HepG2 (cell line): ENCODE measurements at regions not wholly inside any gene's neighbourhood (a gene's known extent, or its start where the extent isn't known, plus 50 kb on each side); places are given as distances from the start of the nearest gene placed in this dataset.

Source experiments
- ATAC-seq: fragments of 200-7000 bp; cut with Tn5 transposase; 3 replicates; pipeline ENCODE4 v1.9.1; 2020; ENCODE audit warnings: mild to moderate bottlenecking, moderate library complexity
- BruUV-seq: library from RNA; stranded (reverse); fragments of 400-500 nt; replicated peaks from 2 replicates; lab custom pipeline; 2021; lab: Mats Ljungman, UMichigan
- CTCF ChIA-PET: fragments of 300-600 bp; formaldehyde crosslinking; extraction: SDS; loops from one replicate; lab custom pipeline; 2021; ENCODE audit warnings: low total read pairs, inconsistent platforms, low intra/inter-chr PET ratio; lab: Yijun Ruan, JAX
- POLR2A ChIA-PET: fragments of 350-600 bp; sonication (Branson Sonifier 250); formaldehyde crosslinking; loops from one replicate; lab custom pipeline; 2020; ENCODE audit warnings: antibody characterized with exemption, inconsistent platforms; lab: Yijun Ruan, JAX
- DNase-seq: peaks from one replicate; pipeline ENCODE4 v3.0.0-alpha.2; 2015; ENCODE audit warnings: low spot score
- FAIRE-seq: peaks from 3 replicates; lab custom pipeline; 2011; peaks lifted over from hg19 to GRCh38; lab: Jason Lieb, UNC
- H2AFZ ChIP-seq: one replicate; pipeline ENCODE4 v1.6.1; 2011; ENCODE audit warnings: low read length, inconsistent platforms
- H3K27ac ChIP-seq: fragments of 300-600 bp; 3 replicates; pipeline ENCODE4 v1.8.0; 2011; ENCODE audit warnings: mixed run types, mild to moderate bottlenecking, mixed read lengths, low read length, inconsistent platforms; ENCODE audit not compliant: insufficient read depth; ENCODE audit errors: extremely low read length
- H3K27me3 ChIP-seq, 2 experiments: fragments of 200-600 bp in 1 of 2; 2 replicates in 1 of 2; 3 replicates in 1 of 2; pipeline versions ENCODE4 v1.6.0 to v1.8.0; 2011; ENCODE audit warnings: low read length in 2 of 2, mild to moderate bottlenecking in 2 of 2, moderate library complexity in 2 of 2, inconsistent platforms in 1 of 2; ENCODE audit not compliant: insufficient read depth in 2 of 2, control insufficient read depth in 1 of 2
- H3K36me3 ChIP-seq, 2 experiments: fragments of 200-600 bp in 1 of 2; replicated peaks in 1 of 2; 2 replicates in 1 of 2; 3 replicates in 1 of 2; pipeline versions ENCODE4 v1.5.1 to v1.8.0; 2011; ENCODE audit warnings: low read length in 2 of 2, inconsistent platforms in 1 of 2; ENCODE audit not compliant: insufficient read depth in 2 of 2, control insufficient read depth in 1 of 2
- H3K4me1 ChIP-seq: 2 replicates; pipeline ENCODE4 v1.5.1; 2012; ENCODE audit warnings: low read length, inconsistent platforms; ENCODE audit not compliant: insufficient read depth
- H3K4me2 ChIP-seq: 2 replicates; pipeline ENCODE4 v1.6.0; 2011; ENCODE audit warnings: low read depth, low read length, inconsistent platforms
- H3K4me3 ChIP-seq, 3 experiments: fragments of 200-600 bp in 1 of 3; sonication (generic), shearing (Covaris generic) in 1 of 3; replicated peaks in 1 of 3; 2 replicates each; pipeline ENCODE4 v1.5.1; 2011 to 2016; ENCODE audit warnings: low read length in 3 of 3, inconsistent platforms in 2 of 3, low read depth in 2 of 3, mild to moderate bottlenecking in 2 of 3, control low read depth in 1 of 3, mixed read lengths in 1 of 3; ENCODE audit not compliant: insufficient read depth in 1 of 3
- H3K79me2 ChIP-seq: one replicate; pipeline ENCODE4 v1.6.1; 2011; ENCODE audit warnings: low read length, inconsistent platforms; ENCODE audit not compliant: insufficient read depth
- H3K9ac ChIP-seq: 2 replicates; pipeline ENCODE4 v1.6.0; 2011; ENCODE audit warnings: mild to moderate bottlenecking, low read depth, low read length, inconsistent platforms; ENCODE audit not compliant: insufficient read depth
- H3K9me3 ChIP-seq: 2 replicates; pipeline ENCODE4 v1.5.1; 2012; ENCODE audit warnings: mild to moderate bottlenecking, low read length
- H4K20me1 ChIP-seq: 2 replicates; pipeline ENCODE4 v1.6.0; 2011; ENCODE audit warnings: inconsistent platforms, mild to moderate bottlenecking, low read length, moderate library complexity; ENCODE audit not compliant: insufficient read depth
- KLF13 ChIP-seq: sonication (generic); formaldehyde crosslinking; IDR thresholded peaks from 2 replicates; pipeline ENCODE4 v1.4.0; 2020; ENCODE audit warnings: mild to moderate bottlenecking, missing genetic modification reagents
- ZNF142 ChIP-seq: sonication (generic); formaldehyde crosslinking; IDR thresholded peaks from 2 replicates; pipeline ENCODE4 v1.4.0; 2020; ENCODE audit warnings: missing genetic modification reagents
- ZNF577 ChIP-seq: sonication (generic); formaldehyde crosslinking; IDR thresholded peaks from 2 replicates; pipeline ENCODE4 v1.4.0; 2020; ENCODE audit warnings: mild to moderate bottlenecking, low read depth, missing genetic modification reagents, borderline replicate concordance
- WGBS: methylation state at CpG from one replicate; pipeline ENCODE4 v1.1.6; 2017; ENCODE audit warnings: low lambda C conversion rate; 5-methylcytosine and 5-hydroxymethylcytosine counted together
- in situ Hi-C: cut with HindIII; loops from 2 replicates; pipeline ENCODE4 v1.10.0; 2017; ENCODE audit warnings: low pct_unique_long_range_greater_than_20kb; ENCODE audit not compliant: extremely low pct_ligation_motif_present
- intact Hi-C: fragments of 100-400 bp; cut with micrococcal nuclease; formaldehyde crosslinking; loops from one replicate; pipeline ENCODE4 v1.10.0; 2022; ENCODE audit not compliant: unreplicated experiment

- Histone ChIP-seq H3K27ac (no peak overlapping the region), H3K79me2 (no peaks in the 10 kb centered on the region), H3K4me3 (no peak overlapping the region), H3K27me3 (no peaks in the 10 kb centered on the region), H2AFZ (no peak overlapping the region), H3K4me1 (no peaks in the 10 kb centered on the region), H3K36me3 (no peaks in the 10 kb centered on the region), H3K9me3 (peaks cover 30% of the 10 kb centered on the region), H3K9ac (no peak overlapping the region), H3K4me2 (no peak overlapping the region), H4K20me1 (no peaks in the 10 kb centered on the region)
- FAIRE-seq (no peak), DNase-seq (no peak), ATAC-seq (no peak)
- in situ Hi-C loops (no loop called here), intact Hi-C loops (no loop called here)
- TF ChIP-seq ZNF577 (no peak), ZNF142 (CRISPR knock-in tag) (no peak), KLF13 (CRISPR knock-in tag) (no peak)
- no TSS peak for BruUV-seq
- ChIA-PET CTCF (no interaction called here), POLR2A (no interaction called here)
- WGBS, result 34% methylated on average over 2 of the region's 2 CpGs
Measured at GRCh38 chr5:118249386-118249785, 739.0 kb downstream of the DTWD2 start.
